GM19043 (cell line): ENCODE measurements at regions not wholly inside any gene's neighbourhood (a gene's known extent, or its start where the extent isn't known, plus 50 kb on each side); places are given as distances from the start of the nearest gene placed in this dataset.

ENCODE experiments used
- ATAC-seq: cut with Tn5 transposase; IDR thresholded peaks from one replicate; pipeline ENCODE4 v1.9.1; 2021; ENCODE audit warnings: low read depth; ENCODE audit not compliant: unreplicated experiment

- ATAC-seq = no peak
These were observed 70.2 kb downstream of the CLDN1 start for GRCh38 chr3:190252080-190252479.

- ATAC-seq = no peak
These were observed 72.8 kb downstream of the CLDN1 start for GRCh38 chr3:190249414-190249813.

- no peak for ATAC-seq
These were observed 80.1 kb downstream of the CLDN1 start for GRCh38 chr3:190242147-190242546.

- ATAC-seq = no peak
These were observed 82.9 kb downstream of the CLDN1 start for GRCh38 chr3:190239325-190239724.

- no peak for ATAC-seq
These were observed 83.4 kb downstream of the CLDN1 start for GRCh38 chr3:190238871-190239270.

- ATAC-seq = no peak
These were observed 87.6 kb downstream of the CLDN1 start for GRCh38 chr3:190234621-190235020.

GRCh38 chr3:190229632-190230424, 92.4 kb downstream of the CLDN1 start:
- ATAC-seq = no peak

- no peak for ATAC-seq
These were observed 95.2 kb downstream of the CLDN1 start for GRCh38 chr3:190227064-190227463.

- ATAC-seq = no peak
These were observed 97.2 kb downstream of the CLDN1 start for GRCh38 chr3:190224863-190225692.

- no peak for ATAC-seq
These were observed 97.8 kb downstream of the CLDN1 start for GRCh38 chr3:190224456-190224855.

- no peak for ATAC-seq
These were observed 99.3 kb downstream of the CLDN1 start for GRCh38 chr3:190222916-190223315.

- no peak for ATAC-seq
These were observed 99.9 kb downstream of the CLDN1 start for GRCh38 chr3:190222360-190222759.

- ATAC-seq = no peak
These were observed 99.7 kb upstream of the P3H2 start for GRCh38 chr3:190220362-190220761.

- ATAC-seq = no peak
These were observed 96.4 kb upstream of the P3H2 start for GRCh38 chr3:190217081-190217480.

GRCh38 chr3:190213727-190214126, 93.0 kb upstream of the P3H2 start:
- no peak for ATAC-seq

GRCh38 chr3:190210608-190211007, 89.9 kb upstream of the P3H2 start:
- ATAC-seq = no peak

- no peak for ATAC-seq
These were observed 88.8 kb upstream of the P3H2 start for GRCh38 chr3:190209533-190209932.

- ATAC-seq = no peak
These were observed 87.5 kb upstream of the P3H2 start for GRCh38 chr3:190208196-190208595.

GRCh38 chr3:190205739-190206138, 85.0 kb upstream of the P3H2 start:
- ATAC-seq = peak; percentile 72

GRCh38 chr3:190204200-190204599, 83.5 kb upstream of the P3H2 start:
- ATAC-seq = no peak

GRCh38 chr3:190197346-190197763, 76.7 kb upstream of the P3H2 start:
- no peak for ATAC-seq

- ATAC-seq = no peak
These were observed 73.8 kb upstream of the P3H2 start for GRCh38 chr3:190194506-190194905.
